ENCODE measurements at regions not wholly inside any gene's neighbourhood (a gene's known extent, or its start where the extent isn't known, plus 50 kb on each side); places are given as distances from the start of the nearest gene placed in this dataset.

DNA sequence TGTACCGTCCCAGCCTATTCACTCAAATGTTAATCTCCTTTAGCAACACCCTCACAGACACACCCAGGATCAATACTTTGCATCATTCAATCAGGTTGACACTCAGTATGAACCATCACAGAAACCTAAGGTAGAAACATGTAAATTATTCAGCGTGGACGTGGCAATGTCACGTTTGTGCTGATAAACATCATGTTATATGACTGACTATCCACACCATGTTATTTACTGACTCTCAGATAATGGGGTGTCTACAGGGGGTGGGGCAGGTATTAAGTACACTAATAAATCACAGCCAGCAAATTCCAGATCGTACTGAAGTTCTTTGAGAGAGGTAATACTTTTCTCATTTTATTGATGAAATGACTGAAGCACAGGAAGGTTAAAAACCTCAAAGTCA, 280.0 kb downstream of the C12orf75 start:
- Histone ChIP-seq H3K27ac (no peak overlapping the region), H3K27me3 (ENCODE audit: control insufficient read depth, insufficient read depth, low read length) (no peaks in the 10 kb centered on the region), H3K4me3 (ENCODE audit: low read depth, low read length) (no peak overlapping the region), H3K9me3 (ENCODE audit: control insufficient read depth, low read length) (no peaks in the 10 kb centered on the region), H3K4me1 (no peaks in the 10 kb centered on the region), H3K4me2 (ENCODE audit: low read length) (no peak overlapping the region), H3K36me3 (ENCODE audit: control insufficient read depth, insufficient read depth, low read length) (no peaks in the 10 kb centered on the region), H2AFZ (no peak overlapping the region), H3K79me2 (no peaks in the 10 kb centered on the region), H3K9ac (no peak overlapping the region)
- TF ChIP-seq CTCF (IDR thresholded peaks at IDR 0.05) = no peak

- no peaks in the 10 kb centered on the region for H3K27me3 ChIP-seq (ENCODE audit: control insufficient read depth, insufficient read depth, low read length)
- no peaks in the 10 kb centered on the region for H3K4me1 ChIP-seq
- H3K79me2 ChIP-seq = no peaks in the 10 kb centered on the region
- no peak overlapping the region for H2AFZ ChIP-seq
- no peak overlapping the region for H3K4me2 ChIP-seq (ENCODE audit: low read length)
- H3K9me3 ChIP-seq (ENCODE audit: control insufficient read depth, low read length) = no peaks in the 10 kb centered on the region
- H3K36me3 ChIP-seq (ENCODE audit: control insufficient read depth, insufficient read depth, low read length) = no peaks in the 10 kb centered on the region
- no peak overlapping the region for H3K27ac ChIP-seq
- no peak overlapping the region for H3K9ac ChIP-seq
- TF ChIP-seq CTCF (IDR thresholded peaks at IDR 0.05) = no peak
- H3K4me3 ChIP-seq (ENCODE audit: low read depth, low read length) = no peak overlapping the region
Observed at GRCh38 chr12:105611340-105611739, 280.8 kb downstream of the C12orf75 start.

- no peaks in the 10 kb centered on the region for H3K36me3 ChIP-seq (ENCODE audit: control insufficient read depth, insufficient read depth, low read length)
- H3K4me3 ChIP-seq (ENCODE audit: low read depth, low read length) = no peak overlapping the region
- no peaks in the 10 kb centered on the region for H3K79me2 ChIP-seq
- no peak overlapping the region for H2AFZ ChIP-seq
- H3K4me1 ChIP-seq = no peaks in the 10 kb centered on the region
- H3K9ac ChIP-seq = no peak overlapping the region
- H3K27me3 ChIP-seq (ENCODE audit: control insufficient read depth, insufficient read depth, low read length) = no peaks in the 10 kb centered on the region
- TF ChIP-seq CTCF (IDR thresholded peaks at IDR 0.05) = no peak
- H3K4me2 ChIP-seq (ENCODE audit: low read length) = no peak overlapping the region
- H3K9me3 ChIP-seq (ENCODE audit: control insufficient read depth, low read length) = no peaks in the 10 kb centered on the region
- H3K27ac ChIP-seq = no peak overlapping the region
Observed at GRCh38 chr12:105613269-105613668, 282.8 kb downstream of the C12orf75 start.

DNA sequence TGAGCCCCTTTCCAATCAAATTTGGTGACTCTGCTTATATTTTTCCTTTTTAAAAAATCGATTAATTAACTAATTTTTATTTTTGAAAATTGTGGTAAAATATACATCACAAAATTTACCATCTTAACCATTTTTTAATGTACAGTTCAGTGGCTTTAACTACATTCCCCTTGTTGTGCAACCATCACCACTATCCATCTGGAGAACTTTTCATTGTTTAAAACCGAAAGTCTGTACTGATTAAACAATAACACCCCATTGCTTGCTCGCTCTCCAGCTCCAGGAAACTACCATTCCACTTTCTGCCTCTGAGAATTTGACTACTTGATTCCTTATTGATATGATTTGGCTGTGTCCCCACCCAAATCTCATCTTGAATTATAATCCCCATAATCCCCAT, 283.4 kb downstream of the C12orf75 start:
- no peaks in the 10 kb centered on the region for H3K9me3 ChIP-seq (ENCODE audit: control insufficient read depth, low read length)
- H3K27ac ChIP-seq = no peak overlapping the region
- no peaks in the 10 kb centered on the region for H3K79me2 ChIP-seq
- no peaks in the 10 kb centered on the region for H3K27me3 ChIP-seq (ENCODE audit: control insufficient read depth, insufficient read depth, low read length)
- no peak overlapping the region for H3K4me2 ChIP-seq (ENCODE audit: low read length)
- H3K36me3 ChIP-seq (ENCODE audit: control insufficient read depth, insufficient read depth, low read length) = no peaks in the 10 kb centered on the region
- H2AFZ ChIP-seq = no peak overlapping the region
- no peaks in the 10 kb centered on the region for H3K4me1 ChIP-seq
- no peak overlapping the region for H3K4me3 ChIP-seq (ENCODE audit: low read depth, low read length)
- no peak overlapping the region for H3K9ac ChIP-seq
- no peak for TF ChIP-seq CTCF (IDR thresholded peaks at IDR 0.05)

DNA sequence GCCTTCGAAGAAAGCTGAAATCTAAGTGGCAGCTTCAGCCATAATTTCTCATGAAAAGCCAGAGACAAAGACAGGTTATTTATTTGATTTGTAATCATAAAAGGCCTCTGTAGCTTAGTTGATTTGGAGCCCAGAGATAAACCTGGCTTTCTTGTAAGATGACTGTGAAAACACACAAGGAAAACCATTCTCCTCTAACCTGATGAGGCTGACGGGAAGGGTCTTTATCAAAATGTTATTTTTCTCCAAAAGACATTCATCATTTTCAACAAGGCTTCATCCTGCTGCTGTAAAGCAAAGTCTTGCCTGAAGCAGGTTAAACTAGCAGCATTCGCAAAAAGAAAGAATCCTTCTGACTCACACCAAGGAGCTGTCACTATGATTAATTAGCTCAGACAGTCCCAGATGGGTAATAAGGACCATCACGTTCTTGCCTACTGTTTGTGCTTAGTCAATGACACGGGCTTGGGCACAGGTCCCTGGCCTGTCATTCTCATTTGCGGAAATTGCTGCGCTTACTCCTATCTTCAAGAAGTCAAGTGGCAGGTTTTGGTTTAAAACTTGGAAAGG, 286.6 kb downstream of the C12orf75 start:
- Histone ChIP-seq H2AFZ (no peak overlapping the region), H3K79me2 (no peaks in the 10 kb centered on the region), H3K36me3 (ENCODE audit: control insufficient read depth, insufficient read depth, low read length) (no peaks in the 10 kb centered on the region), H3K4me1 (no peaks in the 10 kb centered on the region), H3K4me2 (ENCODE audit: low read length) (no peak overlapping the region), H3K27me3 (ENCODE audit: control insufficient read depth, insufficient read depth, low read length) (no peaks in the 10 kb centered on the region), H3K27ac (no peak overlapping the region), H3K9me3 (ENCODE audit: control insufficient read depth, low read length) (no peaks in the 10 kb centered on the region), H3K9ac (no peak overlapping the region), H3K4me3 (ENCODE audit: low read depth, low read length) (no peak overlapping the region)
- no peak for TF ChIP-seq CTCF (IDR thresholded peaks at IDR 0.05)
